ENCODE measurements at regions not wholly inside any gene's neighbourhood (a gene's known extent, or its start where the extent isn't known, plus 50 kb on each side); places are given as distances from the start of the nearest gene placed in this dataset.

DNA sequence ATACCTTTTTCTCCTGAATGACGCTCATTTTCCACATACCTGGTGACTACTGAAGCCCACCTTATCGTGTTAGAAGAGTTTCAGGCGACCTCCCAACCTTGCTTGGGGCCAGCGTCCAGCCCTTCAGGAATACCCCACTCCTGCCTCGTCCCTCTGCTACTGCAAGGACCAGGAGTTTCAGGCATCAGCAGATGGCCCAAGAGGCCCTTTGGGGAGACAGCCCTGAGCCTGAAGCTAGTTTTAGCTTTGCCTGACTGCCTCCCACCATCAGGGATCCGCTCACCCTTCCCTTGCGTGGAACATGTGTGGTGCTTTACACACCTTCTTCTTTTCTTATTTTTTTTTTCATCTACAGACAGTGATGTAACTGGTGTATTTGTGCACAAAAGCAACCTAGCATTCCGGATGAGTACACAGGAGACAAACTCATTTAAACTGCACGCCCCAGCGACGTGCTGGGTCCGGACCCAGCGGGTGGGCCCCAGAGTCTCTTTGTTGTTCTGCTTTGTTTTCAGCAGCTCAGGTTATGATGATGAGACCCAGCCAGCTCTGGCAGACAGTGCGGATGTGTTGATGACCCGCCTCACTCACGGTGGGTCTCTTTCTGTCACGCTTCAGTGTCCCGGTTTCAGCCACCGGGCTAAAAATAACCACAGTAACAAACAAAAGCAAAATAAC is 242.4 kb downstream of the C16orf95 start:
- H3K27me3 ChIP-seq: no peaks in the 10 kb centered on the region

DNA sequence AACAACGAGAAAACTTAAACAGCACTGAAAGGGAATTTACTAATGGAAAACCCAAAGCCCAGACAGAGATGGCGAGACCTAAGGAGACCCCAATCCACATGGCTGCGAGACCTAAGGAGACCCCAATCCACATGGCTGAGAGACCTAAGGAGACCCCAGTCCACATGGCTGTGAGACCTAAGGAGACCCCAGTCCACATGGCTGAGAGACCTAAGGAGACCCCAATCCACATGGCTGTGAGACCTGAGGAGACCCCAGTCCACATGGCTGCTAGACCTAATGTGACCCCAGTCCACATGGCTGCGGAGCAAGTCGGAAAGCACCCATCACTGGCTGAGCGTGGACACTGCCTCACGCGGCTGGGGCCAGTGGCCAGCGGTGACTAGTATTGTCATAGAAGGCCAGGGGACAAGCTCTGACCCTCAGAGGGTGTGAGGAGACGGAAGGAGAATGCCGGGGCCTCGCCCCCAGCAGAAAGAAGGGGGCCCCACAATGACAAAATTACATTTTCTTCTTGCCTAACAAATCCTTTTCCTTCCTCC is 241.8 kb downstream of the C16orf95 start:
- Histone ChIP-seq H3K9me3 (ENCODE audit: low read depth) (no peaks in the 10 kb centered on the region), H3K27ac (no peak overlapping the region), H3K27me3 (no peaks in the 10 kb centered on the region), H3K4me1 (ENCODE audit: low read depth) (no peaks in the 10 kb centered on the region), H3K4me3 (no peak overlapping the region), H3K36me3 (no peaks in the 10 kb centered on the region)
- TF ChIP-seq, protein P1, sequence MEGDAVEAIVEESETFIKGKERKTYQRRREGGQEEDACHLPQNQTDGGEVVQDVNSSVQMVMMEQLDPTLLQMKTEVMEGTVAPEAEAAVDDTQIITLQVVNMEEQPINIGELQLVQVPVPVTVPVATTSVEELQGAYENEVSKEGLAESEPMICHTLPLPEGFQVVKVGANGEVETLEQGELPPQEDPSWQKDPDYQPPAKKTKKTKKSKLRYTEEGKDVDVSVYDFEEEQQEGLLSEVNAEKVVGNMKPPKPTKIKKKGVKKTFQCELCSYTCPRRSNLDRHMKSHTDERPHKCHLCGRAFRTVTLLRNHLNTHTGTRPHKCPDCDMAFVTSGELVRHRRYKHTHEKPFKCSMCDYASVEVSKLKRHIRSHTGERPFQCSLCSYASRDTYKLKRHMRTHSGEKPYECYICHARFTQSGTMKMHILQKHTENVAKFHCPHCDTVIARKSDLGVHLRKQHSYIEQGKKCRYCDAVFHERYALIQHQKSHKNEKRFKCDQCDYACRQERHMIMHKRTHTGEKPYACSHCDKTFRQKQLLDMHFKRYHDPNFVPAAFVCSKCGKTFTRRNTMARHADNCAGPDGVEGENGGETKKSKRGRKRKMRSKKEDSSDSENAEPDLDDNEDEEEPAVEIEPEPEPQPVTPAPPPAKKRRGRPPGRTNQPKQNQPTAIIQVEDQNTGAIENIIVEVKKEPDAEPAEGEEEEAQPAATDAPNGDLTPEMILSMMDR (IDR thresholded peaks at IDR 0.05; ENCODE audit: low read depth, low read length): no peak
- no peak for DNase-seq (ENCODE audit: low read depth in 1 of 2, low spot score in 1 of 2)

More for the DNA sequence above, 242.4 kb downstream of the C16orf95 start:
- TF ChIP-seq, protein P1 (IDR thresholded peaks at IDR 0.05; ENCODE audit: low read depth, low read length): no peak
- no peak overlapping the region for H3K27ac ChIP-seq
- DNase-seq (ENCODE audit: low read depth in 1 of 2, low spot score in 1 of 2): no peak
- no peaks in the 10 kb centered on the region for H3K4me1 ChIP-seq (ENCODE audit: low read depth)
- H3K36me3 ChIP-seq: no peaks in the 10 kb centered on the region
- no peak overlapping the region for H3K4me3 ChIP-seq
- H3K9me3 ChIP-seq (ENCODE audit: low read depth): no peaks in the 10 kb centered on the region

- Histone ChIP-seq H3K27ac (no peak overlapping the region), H3K4me3 (no peak overlapping the region), H3K36me3 (no peaks in the 10 kb centered on the region), H3K4me1 (ENCODE audit: low read depth) (no peaks in the 10 kb centered on the region), H3K9me3 (ENCODE audit: low read depth) (no peaks in the 10 kb centered on the region), H3K27me3 (no peaks in the 10 kb centered on the region)
- no peak for DNase-seq (ENCODE audit: low read depth in 1 of 2, low spot score in 1 of 2)
- TF ChIP-seq, protein P1 (IDR thresholded peaks at IDR 0.05; ENCODE audit: low read depth, low read length): no peak
Observed at GRCh38 chr16:87076331-87076949, 240.8 kb downstream of the C16orf95 start.

DNA sequence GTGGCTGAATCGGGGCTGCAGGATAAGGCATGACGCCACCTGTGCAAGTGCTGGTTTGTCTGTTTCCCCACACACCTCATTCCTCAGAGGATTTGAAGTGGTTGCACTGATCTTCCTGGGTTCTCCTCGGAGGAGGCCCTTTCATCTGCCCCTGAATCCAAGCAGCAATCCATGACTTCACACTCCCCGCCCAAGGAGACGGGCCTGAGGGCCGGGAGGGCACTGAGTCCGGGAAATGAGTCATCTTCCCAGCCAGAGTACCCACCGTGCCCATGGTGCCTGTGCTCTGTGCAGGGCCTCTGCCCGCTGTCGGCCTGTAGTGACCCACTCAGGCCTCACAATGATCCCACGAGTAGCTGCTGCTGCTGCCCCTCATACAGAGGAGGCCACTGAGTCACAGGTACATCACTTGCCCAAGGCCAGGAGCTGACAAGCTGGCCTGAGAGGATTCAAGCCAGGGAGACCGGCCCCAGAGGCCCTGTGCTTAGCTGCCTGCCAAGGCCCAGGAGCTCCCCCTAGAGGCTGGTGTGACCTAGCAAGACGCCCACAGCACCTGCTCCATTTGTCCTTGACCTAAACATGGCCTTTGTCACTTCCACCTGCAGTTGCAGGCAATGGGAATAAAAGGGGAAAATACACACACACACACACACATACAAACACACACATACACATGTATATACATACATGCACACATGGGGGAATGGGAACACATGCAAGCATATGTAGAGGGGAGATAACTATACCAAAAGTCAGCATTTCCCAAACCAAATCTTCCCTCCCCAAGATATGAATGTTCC is 240.0 kb downstream of the C16orf95 start:
- DNase-seq (ENCODE audit: low read depth in 1 of 2, low spot score in 1 of 2): peak; percentile 64 to 78
- TF ChIP-seq, protein P1 (IDR thresholded peaks at IDR 0.05; ENCODE audit: low read depth, low read length): peak; percentile 72
- Histone ChIP-seq H3K4me3 (no peak overlapping the region), H3K9me3 (ENCODE audit: low read depth) (no peaks in the 10 kb centered on the region), H3K36me3 (no peaks in the 10 kb centered on the region), H3K27ac (no peak overlapping the region), H3K27me3 (no peaks in the 10 kb centered on the region), H3K4me1 (ENCODE audit: low read depth) (no peaks in the 10 kb centered on the region)

DNA sequence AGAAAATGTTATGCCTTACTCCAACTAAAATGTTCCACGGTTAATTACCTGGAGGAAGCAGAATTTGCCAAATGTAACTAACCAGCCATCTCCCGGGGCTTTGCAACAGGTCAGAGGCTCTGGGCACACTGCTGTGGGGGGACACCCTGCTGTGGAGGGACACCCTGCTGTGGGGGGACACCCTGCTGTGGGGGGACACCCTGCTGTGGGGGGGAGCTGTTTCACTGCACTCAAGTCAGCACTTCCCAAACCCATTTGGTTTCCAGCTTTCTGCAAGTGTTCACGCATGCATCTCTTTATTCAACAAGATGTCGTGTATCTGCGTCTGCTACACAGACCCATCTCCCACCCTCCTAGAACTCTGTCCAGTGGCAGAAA is 239.5 kb downstream of the C16orf95 start:
- Histone ChIP-seq H3K27me3 (no peaks in the 10 kb centered on the region), H3K36me3 (no peaks in the 10 kb centered on the region), H3K4me3 (no peak overlapping the region), H3K27ac (no peak overlapping the region), H3K9me3 (ENCODE audit: low read depth) (no peaks in the 10 kb centered on the region), H3K4me1 (ENCODE audit: low read depth) (no peaks in the 10 kb centered on the region)
- TF ChIP-seq, protein P1 (IDR thresholded peaks at IDR 0.05; ENCODE audit: low read depth, low read length): no peak
- DNase-seq (ENCODE audit: low read depth in 1 of 2, low spot score in 1 of 2): no peak

Measured in cardiac muscle cell (in vitro differentiated cells and primary cell).